ENCODE measurements at regions not wholly inside any gene's neighbourhood (a gene's known extent, or its start where the extent isn't known, plus 50 kb on each side); places are given as distances from the start of the nearest gene placed in this dataset.

DNA sequence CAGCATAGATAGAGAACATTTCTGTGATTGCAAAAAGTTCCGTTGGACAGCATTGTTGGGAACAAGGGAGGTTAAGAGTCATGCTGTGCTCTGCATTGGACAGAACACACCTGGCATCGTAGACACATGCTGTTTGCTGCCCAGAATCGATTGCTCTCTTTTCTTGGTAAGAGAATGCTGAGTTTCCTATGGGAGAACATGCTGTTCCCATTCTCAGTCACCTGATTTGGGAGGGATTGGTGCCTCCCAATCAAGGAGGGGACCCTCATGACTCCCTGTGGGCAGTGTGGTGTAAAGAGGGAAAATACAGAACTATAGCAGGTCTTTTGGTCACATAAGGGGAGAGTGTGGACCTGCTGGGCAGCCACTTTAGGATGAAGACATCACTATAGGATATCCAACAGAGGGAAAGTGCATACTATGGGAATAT, 555.4 kb upstream of the CLINT1 start:
- Histone ChIP-seq H3K27ac (no peak overlapping the region), H2AFZ (no peak overlapping the region)
- DNase-seq: no peak

GRCh38 chr5:158413122-158413680, 554.3 kb upstream of the CLINT1 start:
- TF ChIP-seq EZH2 (IDR thresholded peaks at IDR 0.05; ENCODE audit: insufficient read depth, poor library complexity, severe bottlenecking) (no peak), EZH2phosphoT487 (IDR thresholded peaks at IDR 0.05; ENCODE audit: insufficient read depth, low read depth) (no peak)

More for the DNA sequence above, 555.4 kb upstream of the CLINT1 start:
- Histone ChIP-seq H3K9me3 (ENCODE audit: low read depth) (no peaks in the 10 kb centered on the region), H3K4me3 (no peak overlapping the region), H3F3A (ENCODE audit: insufficient read depth) (peaks cover 7% of the 10 kb centered on the region; the same call in 1 of the 2 replicates), H3K79me2 (ENCODE audit: insufficient read depth) (no peaks in the 10 kb centered on the region), H4K20me1 (ENCODE audit: insufficient read depth) (no peaks in the 10 kb centered on the region), H3K4me1 (ENCODE audit: insufficient read depth) (peaks cover 20% of the 10 kb centered on the region), H3K27me3 (replicated peaks; ENCODE audit: insufficient read depth) (no peaks in the 10 kb centered on the region), H3K36me3 (ENCODE audit: low read depth) (no peaks in the 10 kb centered on the region), H3K4me2 (ENCODE audit: unreplicated experiment) (peak overlapping the region; percentile 59), H3K9me2 (ENCODE audit: insufficient read depth) (no peaks in the 10 kb centered on the region), H3K9ac (no peak overlapping the region)
- 65 to 71% methylated on average over 3 of the region's 3 CpGs for WGBS, 2 experiments (ENCODE audit: low coverage in 1 of 2, low lambda C conversion rate in 2 of 2, missing lambda C conversion rate in 2 of 2)
- TF ChIP-seq EZH2 (IDR thresholded peaks at IDR 0.05; ENCODE audit: insufficient read depth, poor library complexity, severe bottlenecking) (no peak), EZH2phosphoT487 (IDR thresholded peaks at IDR 0.05; ENCODE audit: insufficient read depth, low read depth) (no peak)
- in situ Hi-C loops (cut with MboI): no loop called here

GRCh38 chr5:158410976-158411375, 552.0 kb upstream of the CLINT1 start:
- no peaks in the 10 kb centered on the region for H3K9me3 ChIP-seq (ENCODE audit: low read depth)
- no peak overlapping the region for H3K4me2 ChIP-seq (ENCODE audit: unreplicated experiment)
- TF ChIP-seq EZH2phosphoT487 (IDR thresholded peaks at IDR 0.05; ENCODE audit: insufficient read depth, low read depth): no peak
- no peak for TF ChIP-seq EZH2 (IDR thresholded peaks at IDR 0.05; ENCODE audit: insufficient read depth, poor library complexity, severe bottlenecking)
- H3K9me2 ChIP-seq (ENCODE audit: insufficient read depth): no peaks in the 10 kb centered on the region
- H3K27me3 ChIP-seq (replicated peaks; ENCODE audit: insufficient read depth): no peaks in the 10 kb centered on the region
- no peak overlapping the region for H3K27ac ChIP-seq
- H3K79me2 ChIP-seq (ENCODE audit: insufficient read depth): no peaks in the 10 kb centered on the region
- peaks cover 27% of the 10 kb centered on the region for H3F3A ChIP-seq (ENCODE audit: insufficient read depth)
- no peak overlapping the region for H2AFZ ChIP-seq
- H4K20me1 ChIP-seq (ENCODE audit: insufficient read depth): no peaks in the 10 kb centered on the region
- H3K4me1 ChIP-seq (ENCODE audit: insufficient read depth): peaks cover 35% of the 10 kb centered on the region
- H3K4me3 ChIP-seq: no peak overlapping the region
- in situ Hi-C loops (cut with MboI): no loop called here
- H3K9ac ChIP-seq: no peak overlapping the region
- H3K36me3 ChIP-seq (ENCODE audit: low read depth): no peaks in the 10 kb centered on the region
- DNase-seq: peak; percentile 37

More at GRCh38 chr5:158413122-158413680, 554.3 kb upstream of the CLINT1 start:
- Histone ChIP-seq H3K27me3 (replicated peaks; ENCODE audit: insufficient read depth) (no peaks in the 10 kb centered on the region), H2AFZ (no peak overlapping the region), H3F3A (ENCODE audit: insufficient read depth) (peaks cover 7% of the 10 kb centered on the region), H3K4me3 (no peak overlapping the region), H3K9me3 (ENCODE audit: low read depth) (no peaks in the 10 kb centered on the region), H3K27ac (no peak overlapping the region), H3K4me2 (ENCODE audit: unreplicated experiment) (no peak overlapping the region), H3K9me2 (ENCODE audit: insufficient read depth) (no peaks in the 10 kb centered on the region), H3K9ac (no peak overlapping the region), H4K20me1 (ENCODE audit: insufficient read depth) (no peaks in the 10 kb centered on the region), H3K79me2 (ENCODE audit: insufficient read depth) (no peaks in the 10 kb centered on the region), H3K36me3 (ENCODE audit: low read depth) (no peaks in the 10 kb centered on the region), H3K4me1 (ENCODE audit: insufficient read depth) (peaks cover 20% of the 10 kb centered on the region)
- in situ Hi-C loops (cut with MboI): no loop called here
- no peak for DNase-seq
- WGBS, 2 experiments (ENCODE audit: low coverage in 1 of 2, low lambda C conversion rate in 2 of 2, missing lambda C conversion rate in 2 of 2): 96 to 98% methylated on average over 4 of the region's 4 CpGs

- Histone ChIP-seq H3F3A (ENCODE audit: insufficient read depth) (peaks cover 21% of the 10 kb centered on the region), H3K9ac (no peak overlapping the region), H3K27ac (no peak overlapping the region), H3K27me3 (replicated peaks; ENCODE audit: insufficient read depth) (no peaks in the 10 kb centered on the region), H3K79me2 (ENCODE audit: insufficient read depth) (no peaks in the 10 kb centered on the region), H3K4me3 (no peak overlapping the region), H3K4me1 (ENCODE audit: insufficient read depth) (peaks cover 21% of the 10 kb centered on the region), H3K36me3 (ENCODE audit: low read depth) (no peaks in the 10 kb centered on the region), H3K4me2 (ENCODE audit: unreplicated experiment) (no peak overlapping the region), H3K9me3 (ENCODE audit: low read depth) (no peaks in the 10 kb centered on the region), H3K9me2 (ENCODE audit: insufficient read depth) (no peaks in the 10 kb centered on the region), H4K20me1 (ENCODE audit: insufficient read depth) (no peaks in the 10 kb centered on the region), H2AFZ (no peak overlapping the region)
- in situ Hi-C loops (cut with MboI): no loop called here
- TF ChIP-seq EZH2phosphoT487 (IDR thresholded peaks at IDR 0.05; ENCODE audit: insufficient read depth, low read depth) (no peak), EZH2 (IDR thresholded peaks at IDR 0.05; ENCODE audit: insufficient read depth, poor library complexity, severe bottlenecking) (no peak)
- no peak for DNase-seq
These were observed 550.6 kb upstream of the CLINT1 start for GRCh38 chr5:158409507-158409906.

DNA sequence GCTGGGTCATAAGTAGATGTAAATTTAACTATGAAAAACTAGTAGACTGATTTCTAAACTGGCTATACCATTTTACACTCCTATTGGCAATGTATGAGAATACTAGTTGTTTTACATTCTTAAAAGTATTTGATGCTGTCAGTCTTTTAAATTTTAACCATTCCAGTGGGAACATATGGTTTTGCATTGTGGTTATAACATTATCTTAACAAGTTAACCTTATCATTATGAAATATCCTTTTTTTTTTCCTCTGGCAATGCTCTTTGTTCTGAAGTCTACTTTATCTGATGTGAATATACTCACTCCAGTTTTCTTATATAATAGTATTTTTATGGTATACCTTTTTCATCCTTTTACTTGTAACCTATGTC, 548.9 kb upstream of the CLINT1 start:
- TF ChIP-seq EZH2phosphoT487 (IDR thresholded peaks at IDR 0.05; ENCODE audit: insufficient read depth, low read depth): no peak
- TF ChIP-seq EZH2 (IDR thresholded peaks at IDR 0.05; ENCODE audit: insufficient read depth, poor library complexity, severe bottlenecking): no peak
- Histone ChIP-seq H3K4me3 (peak overlapping the region; percentile 26), H3K4me2 (ENCODE audit: unreplicated experiment) (peak overlapping the region; percentile 71), H3K27ac (peak overlapping the region; percentile 92), H3K9me3 (ENCODE audit: low read depth) (no peaks in the 10 kb centered on the region), H3K36me3 (ENCODE audit: low read depth) (no peaks in the 10 kb centered on the region), H3K9me2 (ENCODE audit: insufficient read depth) (no peaks in the 10 kb centered on the region), H3K9ac (peak overlapping the region; percentile 67), H3K4me1 (ENCODE audit: insufficient read depth) (peaks cover 15% of the 10 kb centered on the region), H3K79me2 (ENCODE audit: insufficient read depth) (no peaks in the 10 kb centered on the region), H4K20me1 (ENCODE audit: insufficient read depth) (no peaks in the 10 kb centered on the region), H3K27me3 (replicated peaks; ENCODE audit: insufficient read depth) (no peaks in the 10 kb centered on the region), H2AFZ (no peak overlapping the region), H3F3A (ENCODE audit: insufficient read depth) (peaks cover 21% of the 10 kb centered on the region)
- no peak for DNase-seq
- in situ Hi-C loops (cut with MboI): no loop called here

All from GM23248 (cell line).